Sigmoid colon (tissue), 6 donors: ENCODE measurements at regions not wholly inside any gene's neighbourhood (a gene's known extent, or its start where the extent isn't known, plus 50 kb on each side); places are given as distances from the start of the nearest gene placed in this dataset.

Source experiments
- DNase-seq: peaks from one replicate; pipeline ENCODE4 v3.0.0-alpha.2; 2019
- H3K27ac ChIP-seq, 4 donors: fragments of 200-600 bp; sonication (generic); one replicate each; pipeline ENCODE4 v1.5.1; 2016 to 2019; ENCODE audit warnings: mild to moderate bottlenecking in 1 of 4
- H3K27me3 ChIP-seq, 3 donors: fragments of 200-600 bp; sonication (generic); one replicate each; pipeline ENCODE4 v1.5.1; 2019; ENCODE audit warnings: mild to moderate bottlenecking in 1 of 3
- H3K36me3 ChIP-seq, 4 donors: fragments of 200-600 bp; sonication (generic); one replicate each; pipeline ENCODE4 v1.5.1; 2016 to 2019
- H3K4me1 ChIP-seq, 4 donors: fragments of 200-600 bp; sonication (generic); one replicate each; pipeline ENCODE4 v1.5.1; 2017 to 2019
- H3K4me3 ChIP-seq, 4 donors: fragments of 200-600 bp; sonication (generic); one replicate each; pipeline ENCODE4 v1.5.1; 2017 to 2019; ENCODE audit warnings: mild to moderate bottlenecking in 2 of 4, moderate library complexity in 1 of 4
- H3K9me3 ChIP-seq, 4 donors: fragments of 200-600 bp in 3 of 4; sonication (generic) in 3 of 4; one replicate each; pipeline versions ENCODE4 v1.5.1 to v1.6.1; 2013 to 2019
- CTCF ChIP-seq, 4 experiments: fragments of 450-650 bp in 3 of 4; fragments of 200-600 bp in 1 of 4; IDR thresholded peaks; one replicate each; pipeline ENCODE4 v1.5.1; 2016 to 2019; ENCODE audit warnings: antibody characterized with exemption in 4 of 4, mild to moderate bottlenecking in 3 of 4, moderate library complexity in 2 of 4
- EP300 ChIP-seq, 4 donors: sonication (generic); formaldehyde crosslinking; IDR thresholded peaks; one replicate each; pipeline ENCODE4 v1.6.1; 2017; ENCODE audit warnings: antibody characterized with exemption in 4 of 4
- POLR2A ChIP-seq, 2 donors: fragments of 450-650 bp; IDR thresholded peaks; one replicate each; pipeline ENCODE4 v1.6.1; 2016; ENCODE audit warnings: antibody characterized with exemption in 2 of 2, mild to moderate bottlenecking in 2 of 2, moderate library complexity in 2 of 2
- POLR2AphosphoS5 ChIP-seq, 4 donors: sonication (generic); formaldehyde crosslinking; IDR thresholded peaks; one replicate each; pipeline ENCODE4 v1.6.1; 2017; ENCODE audit warnings: antibody characterized with exemption in 4 of 4
- whole genome bisulfite sequencing, 2 donors: extraction: QIAGEN DNeasy Blood & Tissue Kit; methylation state at CpG; one replicate each; pipeline ENCODE4 v1.1.7; 2013; 5-methylcytosine and 5-hydroxymethylcytosine counted together
- intact Hi-C: fragments of 100-400 bp; cut with DNase I; formaldehyde crosslinking; loops from one replicate; pipeline ENCODE4 v1.15.1; 2023
- donor health status: healthy with polysubstance abuse.
- donor health status: healthy.

- 63 to 67% methylated on average over 3 of the region's 3 CpGs for WGBS, 2 donors
- H3K27me3 ChIP-seq: no peaks in the 10 kb centered on the region
- intact Hi-C loops: no loop called here
- no peaks in the 10 kb centered on the region for H3K36me3 ChIP-seq
- TF ChIP-seq CTCF (IDR thresholded peaks at IDR 0.05) (no peak), POLR2A (IDR thresholded peaks at IDR 0.05) (no peak), EP300 (IDR thresholded peaks at IDR 0.05) (no peak), POLR2AphosphoS5 (IDR thresholded peaks at IDR 0.05) (no peak)
- DNase-seq: no peak
- no peaks in the 10 kb centered on the region for H3K4me1 ChIP-seq
- H3K9me3 ChIP-seq: no peaks in the 10 kb centered on the region
- H3K27ac ChIP-seq: no peak overlapping the region
- H3K4me3 ChIP-seq: no peak overlapping the region
Observed at GRCh38 chr21:17348357-17348756, 164.5 kb upstream of the CXADR start.

- H3K27me3 ChIP-seq: no peaks in the 10 kb centered on the region
- TF ChIP-seq EP300 (IDR thresholded peaks at IDR 0.05) (no peak), POLR2A (IDR thresholded peaks at IDR 0.05) (no peak), CTCF (IDR thresholded peaks at IDR 0.05) (no peak), POLR2AphosphoS5 (IDR thresholded peaks at IDR 0.05) (no peak)
- H3K4me3 ChIP-seq: no peak overlapping the region
- intact Hi-C loops: no loop called here
- no peak overlapping the region for H3K27ac ChIP-seq
- no peaks in the 10 kb centered on the region for H3K36me3 ChIP-seq
- H3K9me3 ChIP-seq: no peaks in the 10 kb centered on the region
- H3K4me1 ChIP-seq: no peaks in the 10 kb centered on the region
- no peak for DNase-seq
- 46 to 69% methylated on average over 1 of the region's 1 CpG for WGBS, 2 donors
Observed at GRCh38 chr21:17348849-17349248, 164.0 kb upstream of the CXADR start.

- no peaks in the 10 kb centered on the region for H3K4me1 ChIP-seq
- no peaks in the 10 kb centered on the region for H3K27me3 ChIP-seq
- WGBS, 2 donors: 92 to 95% methylated on average over 2 of the region's 2 CpGs
- H3K36me3 ChIP-seq: no peaks in the 10 kb centered on the region
- no peak for DNase-seq
- no peaks in the 10 kb centered on the region for H3K9me3 ChIP-seq
- H3K4me3 ChIP-seq: no peak overlapping the region
- H3K27ac ChIP-seq: no peak overlapping the region
- TF ChIP-seq EP300 (IDR thresholded peaks at IDR 0.05): no peak
- no peak for TF ChIP-seq CTCF (IDR thresholded peaks at IDR 0.05)
- no peak for TF ChIP-seq POLR2AphosphoS5 (IDR thresholded peaks at IDR 0.05)
- TF ChIP-seq POLR2A (IDR thresholded peaks at IDR 0.05): no peak
- intact Hi-C loops: no loop called here
Observed at GRCh38 chr21:17351766-17352165, 161.1 kb upstream of the CXADR start.

GRCh38 chr21:17352996-17353655, 159.7 kb upstream of the CXADR start:
- no peak for DNase-seq
- Histone ChIP-seq H3K36me3 (no peaks in the 10 kb centered on the region), H3K27ac (no peak overlapping the region), H3K4me3 (no peak overlapping the region), H3K4me1 (no peaks in the 10 kb centered on the region), H3K9me3 (no peaks in the 10 kb centered on the region), H3K27me3 (no peaks in the 10 kb centered on the region)
- TF ChIP-seq POLR2AphosphoS5 (IDR thresholded peaks at IDR 0.05) (no peak), CTCF (IDR thresholded peaks at IDR 0.05) (no peak), EP300 (IDR thresholded peaks at IDR 0.05) (no peak), POLR2A (IDR thresholded peaks at IDR 0.05) (no peak)
- WGBS, 2 donors: 54 to 59% methylated on average over 3 of the region's 3 CpGs
- intact Hi-C loops: no loop called here

- no peaks in the 10 kb centered on the region for H3K36me3 ChIP-seq
- H3K9me3 ChIP-seq: no peaks in the 10 kb centered on the region
- DNase-seq: no peak
- no peak overlapping the region for H3K4me3 ChIP-seq
- no peaks in the 10 kb centered on the region for H3K27me3 ChIP-seq
- 25 to 65% methylated on average over 2 of the region's 2 CpGs for WGBS, 2 donors
- no peaks in the 10 kb centered on the region for H3K4me1 ChIP-seq
- TF ChIP-seq CTCF (IDR thresholded peaks at IDR 0.05): no peak
- intact Hi-C loops: no loop called here
- H3K27ac ChIP-seq: no peak overlapping the region
Observed at GRCh38 chr21:17359781-17360180, 153.1 kb upstream of the CXADR start.
